GM19324 (cell line): ENCODE measurements at regions not wholly inside any gene's neighbourhood (a gene's known extent, or its start where the extent isn't known, plus 50 kb on each side); places are given as distances from the start of the nearest gene placed in this dataset.
"Not testable (repeated sequence)": the region's sequence is repeated elsewhere in the genome, so short reads cannot be mapped to it uniquely, and the experiment has no call there.

Source experiments
- ATAC-seq: cut with Tn5 transposase; IDR thresholded peaks from one replicate; pipeline ENCODE4 v1.9.1; 2021; ENCODE audit warnings: mild to moderate bottlenecking, moderate library complexity; ENCODE audit not compliant: unreplicated experiment, low FRiP score

DNA sequence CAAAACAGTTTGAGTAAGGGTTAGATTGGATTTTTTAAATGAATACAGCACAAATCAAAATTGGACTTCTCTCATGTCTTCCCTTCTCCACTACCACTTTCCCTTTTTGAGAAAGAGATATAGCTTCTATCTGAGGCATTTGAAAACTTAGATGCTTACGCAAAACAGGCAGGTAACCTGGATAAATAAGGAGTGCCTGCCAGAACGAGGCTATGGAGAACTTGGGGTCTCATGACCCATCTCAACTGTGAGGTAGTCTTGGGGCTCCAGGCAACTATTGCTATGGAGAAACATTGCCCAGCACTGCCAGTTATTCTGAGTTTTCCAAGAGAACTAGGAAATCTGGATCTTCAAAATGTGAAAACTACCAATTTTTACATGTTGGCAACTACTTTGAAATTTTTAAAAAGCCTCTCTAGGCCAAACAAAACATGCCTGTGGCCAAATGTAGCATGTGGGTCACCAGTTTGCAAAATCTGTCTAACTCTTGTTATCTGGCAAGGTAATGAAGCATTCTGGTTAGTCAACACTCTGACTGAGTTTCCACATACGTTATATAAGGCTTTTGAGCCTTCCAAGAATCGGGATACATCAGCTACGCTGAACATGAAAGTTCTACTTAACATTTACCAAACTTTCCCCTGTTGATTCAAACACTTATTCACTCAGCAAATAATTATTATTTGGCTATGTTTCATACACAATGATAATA is 752.7 kb downstream of the KCNA4 start:
- no peak for ATAC-seq

DNA sequence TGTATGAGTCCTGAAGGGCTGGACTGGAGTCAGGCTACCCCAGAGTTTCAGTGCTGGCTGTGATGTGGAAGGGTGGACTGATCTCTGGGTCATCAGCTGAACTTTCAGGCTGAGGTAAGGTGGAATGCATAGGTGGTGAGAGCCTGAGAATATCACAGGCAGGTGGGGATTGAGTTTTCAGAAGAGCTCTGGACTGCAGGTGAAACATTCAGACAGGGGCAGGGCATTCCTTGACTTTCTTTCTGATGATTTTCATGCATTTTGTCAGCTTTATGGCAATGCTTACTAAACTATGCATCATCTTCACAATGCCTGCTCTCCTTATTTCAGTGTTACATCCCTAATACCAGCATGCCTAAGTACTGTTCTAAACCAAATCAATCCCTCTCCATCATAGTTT is 755.0 kb downstream of the KCNA4 start:
- no peak for ATAC-seq

DNA sequence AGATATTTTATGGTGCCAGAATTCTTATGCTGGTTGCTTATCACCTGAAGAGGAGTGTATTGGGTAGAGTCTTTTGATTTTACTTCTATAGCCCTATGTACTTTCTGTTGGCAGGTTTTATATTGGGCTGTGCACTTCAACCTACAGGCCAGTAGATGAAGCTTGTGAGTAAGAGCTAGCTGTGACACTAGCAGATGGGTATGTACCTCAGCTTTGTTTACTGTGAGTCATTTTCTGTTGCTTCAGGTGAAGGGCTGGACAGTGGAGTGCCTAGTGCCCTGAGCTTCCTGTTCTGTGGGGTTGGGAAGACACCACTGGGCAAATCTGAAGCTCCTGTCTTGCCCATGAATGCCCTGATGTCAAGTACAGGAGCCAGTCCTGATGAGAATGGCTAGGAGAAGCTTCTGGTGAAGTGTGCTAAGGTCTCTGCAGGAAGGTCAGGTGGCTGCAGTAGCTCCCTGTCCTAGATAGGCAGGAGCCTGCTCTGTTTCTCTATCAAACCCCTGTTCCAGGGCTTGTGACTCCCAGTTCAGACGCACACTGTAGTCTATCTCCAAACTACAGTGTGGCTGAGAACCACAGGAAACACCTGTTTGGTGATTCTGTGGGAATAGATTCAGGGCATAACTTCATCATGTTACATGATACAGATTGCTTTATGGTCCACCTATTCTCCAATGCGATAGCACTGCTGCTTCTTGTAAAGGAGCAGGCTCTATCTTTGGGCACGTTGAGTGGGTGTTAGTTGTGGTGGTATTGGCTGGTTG is 755.7 kb downstream of the KCNA4 start:
- no peak for ATAC-seq

DNA sequence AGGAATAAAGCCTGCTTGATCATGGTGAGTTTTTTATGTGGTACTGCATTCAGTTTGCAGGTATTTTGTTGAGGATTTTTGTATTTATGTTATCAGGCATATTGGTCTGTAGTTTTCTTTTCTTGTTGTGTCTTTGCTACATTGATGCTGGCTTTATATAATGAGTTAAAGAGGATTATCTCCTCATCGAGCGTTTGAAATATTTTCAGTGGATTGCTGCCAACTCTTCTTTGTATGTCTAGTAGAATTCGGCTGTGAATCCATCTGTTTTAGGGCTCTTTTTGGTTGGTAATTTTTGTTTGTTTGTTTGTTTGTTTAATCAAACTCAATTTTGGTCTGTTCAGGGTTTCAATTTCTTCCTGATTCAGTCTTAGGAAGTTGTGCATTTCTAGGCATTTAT is 758.4 kb downstream of the KCNA4 start:
- no peak for ATAC-seq

DNA sequence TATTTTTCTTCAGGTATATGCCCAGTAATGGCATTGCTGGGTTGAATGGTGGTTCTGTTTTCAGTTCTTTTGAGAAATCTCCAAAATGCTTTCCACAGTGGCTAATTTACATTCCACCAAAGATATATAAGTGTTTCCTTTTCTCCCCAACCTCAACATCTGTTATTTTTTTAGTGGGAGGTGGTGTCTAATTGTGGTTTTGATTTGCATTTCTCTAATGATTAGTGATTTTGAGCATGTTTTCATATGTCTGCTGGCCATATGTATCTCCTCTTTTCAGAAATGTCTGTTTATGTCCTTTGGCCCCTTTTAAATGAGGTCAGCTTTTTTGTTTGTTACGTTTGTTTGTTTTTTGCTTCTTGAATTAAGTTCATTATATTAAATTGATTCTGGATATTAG is 760.2 kb downstream of the KCNA4 start:
- ATAC-seq, result peak; percentile 74

DNA sequence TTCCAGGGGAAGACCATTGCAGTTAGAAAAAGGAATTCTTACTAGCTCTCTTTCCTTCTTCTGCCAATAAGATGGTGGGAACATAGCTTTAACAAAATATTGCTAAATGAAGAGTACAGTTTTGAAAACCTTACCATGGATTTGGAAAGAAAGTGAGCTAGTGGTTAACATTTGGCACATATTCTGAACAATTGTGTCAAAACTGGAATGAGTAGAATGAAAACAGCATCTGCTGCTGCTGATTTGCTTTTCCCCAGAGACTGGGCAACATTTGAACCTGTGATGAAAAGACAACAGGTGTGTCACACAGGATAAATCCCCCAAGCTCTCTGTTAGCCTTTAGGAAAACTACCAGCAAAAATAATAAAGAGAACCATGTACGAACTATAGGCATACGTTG is 761.4 kb downstream of the KCNA4 start:
- ATAC-seq, result no peak

DNA sequence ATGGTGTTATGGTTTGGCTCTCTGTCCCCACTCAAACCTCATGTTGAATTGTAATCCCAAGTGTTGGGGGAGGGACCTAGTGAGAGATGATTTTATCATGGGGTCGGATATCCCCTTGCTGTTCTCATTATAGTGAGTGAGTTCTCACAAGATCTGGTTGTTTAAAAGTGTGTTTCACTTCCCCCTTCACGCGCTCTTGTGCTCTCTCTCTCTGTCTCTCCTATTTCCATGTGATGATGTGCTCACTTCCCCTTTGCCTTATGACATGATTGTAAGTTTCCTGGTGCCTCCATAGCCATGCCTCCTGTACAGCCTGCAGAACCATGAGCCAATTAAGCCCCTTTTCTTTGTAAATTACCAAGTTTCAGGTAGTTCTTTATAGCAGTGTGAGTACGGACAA is 765.1 kb downstream of the KCNA4 start:
- peak; percentile 58 for ATAC-seq

DNA sequence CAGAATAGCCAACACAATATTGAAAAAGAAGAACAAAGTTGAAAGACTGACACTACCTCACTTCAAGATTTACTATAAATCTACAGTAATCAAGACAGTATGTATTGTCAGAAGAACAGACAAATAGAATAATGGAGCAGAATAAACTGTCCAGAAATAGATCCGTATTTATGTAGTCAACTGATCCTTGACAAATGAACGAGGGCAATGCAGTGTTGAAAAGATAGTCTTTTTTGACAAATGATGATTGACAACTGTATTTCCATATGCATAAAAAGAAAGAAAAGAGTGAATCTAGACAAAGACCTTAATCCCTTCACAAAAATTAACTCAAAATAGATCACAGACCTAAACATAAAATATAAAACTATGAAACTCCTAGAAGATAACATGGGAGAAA is 767.1 kb downstream of the KCNA4 start:
- no peak for ATAC-seq

DNA sequence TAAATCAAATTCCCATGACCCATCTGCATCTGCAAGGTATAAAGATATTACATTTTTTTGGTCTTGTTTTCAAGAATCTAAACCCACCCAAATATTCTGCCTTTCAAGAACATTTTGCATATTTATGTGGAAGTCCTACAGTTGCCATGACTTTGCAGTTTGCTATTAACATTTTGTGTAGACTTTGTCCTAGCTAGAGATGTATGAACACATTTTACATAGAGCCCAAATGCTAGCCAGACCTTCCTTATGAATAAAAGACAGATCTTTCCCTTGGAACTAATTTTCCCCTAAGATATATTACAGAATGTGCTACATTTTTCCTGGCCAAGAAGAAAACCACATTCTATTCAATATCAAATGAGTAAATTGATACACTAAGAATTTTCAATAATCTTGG is 772.5 kb downstream of the KCNA4 start:
- no peak for ATAC-seq

DNA sequence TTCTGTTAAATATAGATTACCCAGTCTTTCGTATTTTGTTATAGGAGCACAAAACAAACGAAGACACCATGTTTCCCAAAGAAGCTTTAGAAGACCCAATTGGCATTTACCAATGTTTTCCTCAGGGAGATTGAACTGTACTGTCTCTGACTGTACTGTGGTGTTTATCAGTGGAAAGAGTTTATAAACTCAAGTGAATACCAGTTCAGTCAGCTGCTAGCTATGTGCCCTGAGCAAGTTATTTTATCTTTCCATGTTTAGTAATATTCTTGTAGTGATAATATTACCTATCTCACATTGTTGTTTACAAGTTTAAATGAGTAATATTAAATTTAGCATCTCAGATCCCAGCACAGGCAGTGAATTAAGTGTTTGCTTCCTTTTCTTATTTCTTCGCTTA is 773.2 kb downstream of the KCNA4 start:
- no peak for ATAC-seq

- ATAC-seq, result no peak
These were observed 784.8 kb downstream of the KCNA4 start for GRCh38 chr11:29231991-29232390.

- no peak for ATAC-seq
These were observed 785.2 kb downstream of the KCNA4 start for GRCh38 chr11:29231586-29231985.

- no peak for ATAC-seq
These were observed 789.0 kb downstream of the KCNA4 start for GRCh38 chr11:29227811-29228210.

- no peak for ATAC-seq
These were observed 792.0 kb downstream of the KCNA4 start for GRCh38 chr11:29224739-29225384.

- not testable (repeated sequence) for ATAC-seq
These were observed 797.3 kb downstream of the KCNA4 start for GRCh38 chr11:29219531-29219930.

- no peak for ATAC-seq
These were observed 798.9 kb downstream of the KCNA4 start for GRCh38 chr11:29217901-29218300.

DNA sequence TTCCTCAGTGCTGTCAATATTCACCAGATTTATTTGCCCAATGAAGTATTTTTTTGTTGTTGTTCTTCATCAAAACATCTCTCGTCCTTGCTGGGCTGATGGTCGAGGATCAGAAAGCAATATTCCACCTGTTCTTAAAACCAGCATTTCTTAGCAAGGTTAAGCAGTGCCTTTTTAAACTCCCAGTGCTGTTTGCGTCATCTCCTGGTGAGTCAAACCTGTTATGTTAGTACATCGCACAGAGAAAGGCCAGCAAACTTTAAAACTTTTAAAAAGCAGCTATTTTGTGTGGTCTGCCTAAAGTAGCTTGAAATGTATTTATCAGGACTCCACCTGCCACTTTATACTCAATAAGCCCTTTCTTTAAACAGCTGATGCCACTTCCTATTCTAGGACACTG is 802.0 kb downstream of the KCNA4 start:
- ATAC-seq, result no peak

DNA sequence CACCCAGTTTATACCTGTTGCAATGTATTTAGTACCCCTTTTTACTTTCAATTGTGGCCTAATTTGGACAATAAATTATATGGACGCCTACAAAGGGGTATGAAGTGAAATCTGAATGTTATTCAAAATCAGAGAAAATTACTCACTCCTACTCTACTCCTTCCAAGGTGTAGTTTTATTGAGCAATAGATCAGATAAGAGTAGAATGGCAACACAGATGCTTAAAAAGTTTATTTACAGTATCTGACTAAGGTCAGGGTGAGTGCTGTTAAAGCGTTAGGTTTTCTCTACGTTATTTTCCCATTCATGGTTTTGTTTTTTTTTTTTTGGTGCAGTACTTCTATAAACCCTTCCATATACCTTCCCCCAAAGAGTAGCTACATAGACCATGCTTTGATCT is 805.6 kb downstream of the KCNA4 start:
- ATAC-seq, result no peak

DNA sequence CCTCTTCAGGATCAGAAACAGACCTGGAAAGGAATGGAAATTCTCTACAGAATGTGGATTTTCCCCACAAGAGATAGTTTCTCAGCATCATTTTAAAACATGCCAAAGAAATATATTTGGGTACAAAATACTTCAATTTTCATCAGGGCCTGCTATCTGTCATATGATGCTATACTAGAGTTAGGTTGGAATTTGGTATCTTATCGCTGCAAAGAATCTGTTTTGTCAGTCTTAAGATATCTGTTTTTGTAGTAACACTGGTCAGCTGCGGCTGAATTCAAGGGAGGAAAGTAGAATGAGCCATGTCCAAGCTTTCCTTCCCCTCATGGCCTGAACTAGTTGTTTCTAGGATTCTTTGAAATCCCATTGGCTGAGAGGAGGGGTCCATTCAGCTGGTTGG is 806.4 kb downstream of the KCNA4 start:
- no peak for ATAC-seq

DNA sequence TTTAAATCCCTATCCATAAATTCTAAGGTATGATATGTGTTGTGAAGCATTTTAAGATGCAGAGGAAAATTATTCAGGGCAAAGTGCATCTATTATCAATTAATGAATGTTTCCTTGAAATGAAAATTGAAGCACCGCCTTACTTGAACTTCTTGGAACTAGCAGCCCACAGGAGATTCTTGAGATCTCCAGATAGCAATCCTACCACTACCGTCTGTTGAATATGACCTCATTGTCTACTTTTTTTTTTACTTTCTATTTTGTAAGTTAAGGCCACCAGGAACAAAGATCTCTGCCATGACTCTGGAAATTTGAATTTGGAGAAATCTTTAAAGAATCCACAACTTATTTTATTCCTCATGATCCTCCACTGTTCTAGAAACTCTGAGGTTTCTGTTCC is 808.7 kb downstream of the KCNA4 start:
- no peak for ATAC-seq

DNA sequence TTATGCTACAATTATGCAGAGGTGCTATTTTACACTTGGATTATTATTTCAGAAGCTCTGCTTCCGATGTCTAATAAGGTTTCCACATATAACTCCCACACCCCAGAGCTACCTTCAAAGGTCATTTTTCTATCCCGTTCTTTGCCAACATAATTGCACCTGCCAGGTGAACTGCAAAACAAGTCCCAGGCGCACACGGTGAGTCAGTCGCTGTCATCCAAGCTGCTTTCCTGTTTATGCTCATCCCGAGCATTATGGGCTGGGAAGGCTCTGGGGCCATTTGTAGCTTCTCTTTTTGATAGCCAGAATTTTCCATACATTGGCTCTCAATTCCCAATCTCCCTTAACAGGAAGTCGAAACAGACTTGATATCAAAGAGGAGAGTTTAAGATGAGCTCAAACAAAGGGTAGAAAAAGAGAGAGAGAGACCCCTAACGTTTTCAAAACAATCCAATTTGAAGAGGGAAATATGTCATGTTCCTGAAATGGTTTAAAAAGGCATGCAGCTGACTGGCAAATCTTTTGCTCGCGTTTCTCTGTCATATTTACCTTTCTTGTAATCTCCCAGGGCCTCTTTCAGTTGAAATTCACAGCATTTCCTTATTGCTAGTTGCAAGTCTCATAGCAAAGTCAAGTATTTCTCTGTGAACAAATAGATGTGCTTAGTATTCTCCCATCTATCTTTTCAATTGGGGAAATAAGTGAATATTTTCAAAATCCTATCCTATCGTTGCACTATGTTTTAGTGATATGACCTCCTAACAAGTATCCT is 815.9 kb downstream of the KCNA4 start:
- ATAC-seq, result no peak
